ENCODE measurements at regions not wholly inside any gene's neighbourhood (a gene's known extent, or its start where the extent isn't known, plus 50 kb on each side); places are given as distances from the start of the nearest gene placed in this dataset.

DNA sequence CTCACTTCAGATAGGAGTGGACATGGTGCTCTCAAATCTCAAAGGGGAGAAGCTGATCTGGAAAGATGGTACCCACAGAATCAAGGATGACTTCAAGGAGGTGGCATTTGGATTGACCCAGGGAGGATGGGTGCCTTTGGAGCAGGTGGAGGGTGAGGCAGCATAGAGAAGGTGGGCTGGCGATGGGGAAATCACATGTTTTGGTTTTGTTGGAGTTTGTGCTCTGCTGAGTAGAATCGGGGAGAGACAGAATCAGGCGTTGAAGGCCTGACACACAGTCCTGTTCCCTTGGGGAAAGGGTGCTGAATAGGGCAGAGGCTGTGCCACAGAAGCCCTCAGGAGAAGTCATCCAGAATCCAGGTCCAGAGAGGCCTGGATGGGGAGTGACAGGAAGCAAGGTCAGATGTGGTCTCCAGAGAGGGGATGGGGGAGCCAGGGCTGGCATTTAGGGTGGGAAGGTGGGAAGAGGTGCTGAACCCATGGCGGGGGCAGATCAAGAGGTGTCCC lies 291.1 kb downstream of the GLRX3 start:
- Histone ChIP-seq H3K27ac (no peak overlapping the region), H3K4me1 (ENCODE audit: low read depth) (no peaks in the 10 kb centered on the region), H3K36me3 (no peaks in the 10 kb centered on the region), H3K27me3 (no peaks in the 10 kb centered on the region), H3K9me3 (ENCODE audit: low read depth) (no peaks in the 10 kb centered on the region), H3K4me3 (no peak overlapping the region)
- TF ChIP-seq, protein P1, sequence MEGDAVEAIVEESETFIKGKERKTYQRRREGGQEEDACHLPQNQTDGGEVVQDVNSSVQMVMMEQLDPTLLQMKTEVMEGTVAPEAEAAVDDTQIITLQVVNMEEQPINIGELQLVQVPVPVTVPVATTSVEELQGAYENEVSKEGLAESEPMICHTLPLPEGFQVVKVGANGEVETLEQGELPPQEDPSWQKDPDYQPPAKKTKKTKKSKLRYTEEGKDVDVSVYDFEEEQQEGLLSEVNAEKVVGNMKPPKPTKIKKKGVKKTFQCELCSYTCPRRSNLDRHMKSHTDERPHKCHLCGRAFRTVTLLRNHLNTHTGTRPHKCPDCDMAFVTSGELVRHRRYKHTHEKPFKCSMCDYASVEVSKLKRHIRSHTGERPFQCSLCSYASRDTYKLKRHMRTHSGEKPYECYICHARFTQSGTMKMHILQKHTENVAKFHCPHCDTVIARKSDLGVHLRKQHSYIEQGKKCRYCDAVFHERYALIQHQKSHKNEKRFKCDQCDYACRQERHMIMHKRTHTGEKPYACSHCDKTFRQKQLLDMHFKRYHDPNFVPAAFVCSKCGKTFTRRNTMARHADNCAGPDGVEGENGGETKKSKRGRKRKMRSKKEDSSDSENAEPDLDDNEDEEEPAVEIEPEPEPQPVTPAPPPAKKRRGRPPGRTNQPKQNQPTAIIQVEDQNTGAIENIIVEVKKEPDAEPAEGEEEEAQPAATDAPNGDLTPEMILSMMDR (IDR thresholded peaks at IDR 0.05; ENCODE audit: low read depth, low read length): no peak
- DNase-seq (ENCODE audit: low read depth in 1 of 2, low spot score in 1 of 2): no peak

- Histone ChIP-seq H3K4me1 (ENCODE audit: low read depth) (no peaks in the 10 kb centered on the region), H3K27ac (no peak overlapping the region), H3K9me3 (ENCODE audit: low read depth) (no peaks in the 10 kb centered on the region), H3K4me3 (no peak overlapping the region), H3K36me3 (no peaks in the 10 kb centered on the region), H3K27me3 (no peaks in the 10 kb centered on the region)
- TF ChIP-seq, protein P1 (IDR thresholded peaks at IDR 0.05; ENCODE audit: low read depth, low read length): no peak
- DNase-seq (ENCODE audit: low read depth in 1 of 2, low spot score in 1 of 2): no peak
These were observed 292.7 kb downstream of the GLRX3 start for GRCh38 chr10:130428936-130429335.

DNA sequence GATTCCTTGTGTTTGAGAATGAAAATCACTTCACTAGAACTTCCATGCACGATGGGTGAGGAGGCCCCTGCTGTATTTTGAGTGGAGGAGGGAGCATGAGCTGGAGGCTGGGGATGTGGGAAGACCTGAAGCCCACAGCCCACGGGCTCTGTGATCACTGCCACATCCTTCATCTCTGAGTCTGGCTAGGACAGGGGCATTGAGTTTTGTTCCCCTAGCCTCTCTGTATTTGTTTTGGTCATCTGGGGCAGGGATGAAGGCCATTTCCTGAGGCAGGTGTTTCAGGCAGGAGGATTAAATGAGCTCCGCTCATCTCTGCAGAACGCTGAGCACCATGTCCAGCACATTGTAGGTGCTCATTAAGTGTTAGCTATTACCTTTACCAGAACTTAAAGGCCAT lies 293.6 kb downstream of the GLRX3 start:
- TF ChIP-seq, protein P1 (IDR thresholded peaks at IDR 0.05; ENCODE audit: low read depth, low read length): no peak
- Histone ChIP-seq H3K27me3 (no peaks in the 10 kb centered on the region), H3K27ac (no peak overlapping the region), H3K4me3 (no peak overlapping the region), H3K36me3 (no peaks in the 10 kb centered on the region), H3K9me3 (ENCODE audit: low read depth) (no peaks in the 10 kb centered on the region), H3K4me1 (ENCODE audit: low read depth) (no peaks in the 10 kb centered on the region)
- DNase-seq (ENCODE audit: low read depth in 1 of 2, low spot score in 1 of 2): no peak

GRCh38 chr10:130430291-130430690 lies 294.1 kb downstream of the GLRX3 start:
- no peak overlapping the region for H3K27ac ChIP-seq
- no peaks in the 10 kb centered on the region for H3K4me1 ChIP-seq (ENCODE audit: low read depth)
- H3K9me3 ChIP-seq (ENCODE audit: low read depth): no peaks in the 10 kb centered on the region
- DNase-seq (ENCODE audit: low read depth in 1 of 2, low spot score in 1 of 2): no peak
- no peak overlapping the region for H3K4me3 ChIP-seq
- no peaks in the 10 kb centered on the region for H3K27me3 ChIP-seq
- TF ChIP-seq, protein P1 (IDR thresholded peaks at IDR 0.05; ENCODE audit: low read depth, low read length): no peak
- no peaks in the 10 kb centered on the region for H3K36me3 ChIP-seq

GRCh38 chr10:130430852-130431704 lies 294.9 kb downstream of the GLRX3 start:
- DNase-seq (ENCODE audit: low read depth in 1 of 2, low spot score in 1 of 2): no peak
- Histone ChIP-seq H3K36me3 (no peaks in the 10 kb centered on the region), H3K4me3 (no peak overlapping the region), H3K27ac (no peak overlapping the region), H3K27me3 (no peaks in the 10 kb centered on the region), H3K4me1 (ENCODE audit: low read depth) (no peaks in the 10 kb centered on the region), H3K9me3 (ENCODE audit: low read depth) (no peaks in the 10 kb centered on the region)
- TF ChIP-seq, protein P1 (IDR thresholded peaks at IDR 0.05; ENCODE audit: low read depth, low read length): no peak
